SK-N-SH treated with all-trans-retinoic acid at 6 μM for 48 hours (cell line): ENCODE measurements at regions not wholly inside any gene's neighbourhood (a gene's known extent, or its start where the extent isn't known, plus 50 kb on each side); places are given as distances from the start of the nearest gene placed in this dataset.

ENCODE experiments used
- ATAC-seq: fragments of 200-7000 bp; cut with Tn5 transposase; 3 replicates; pipeline ENCODE4 v1.9.1; 2020; ENCODE audit warnings: mild to moderate bottlenecking, moderate library complexity
- ARNTL ChIP-seq: fragments of 450-650 bp; formaldehyde crosslinking; IDR thresholded peaks from 2 replicates; pipeline ENCODE4 v1.5.0; 2020; ENCODE audit warnings: low read depth, mild to moderate bottlenecking, moderate library complexity, borderline replicate concordance
- BACH2 ChIP-seq: fragments of 250-450 bp; sonication (Bioruptor Pico); IDR thresholded peaks from 2 replicates; pipeline ENCODE4 v1.9.0; 2021; ENCODE audit warnings: mild to moderate bottlenecking, borderline replicate concordance
- CREB5 ChIP-seq: fragments of 250-450 bp; sonication (Bioruptor Pico); IDR thresholded peaks from 2 replicates; pipeline ENCODE4 v1.5.1; 2020; ENCODE audit warnings: low read depth, mild to moderate bottlenecking, moderate library complexity
- CSDC2 ChIP-seq: fragments of 250-450 bp; sonication (Bioruptor Pico); IDR thresholded peaks from 2 replicates; pipeline ENCODE4 v1.5.0; 2020; ENCODE audit warnings: mild to moderate bottlenecking, moderate library complexity
- CSRNP3 ChIP-seq: fragments of 250-450 bp; sonication (Bioruptor Pico); IDR thresholded peaks from 2 replicates; pipeline ENCODE4 v1.5.1; 2021; ENCODE audit warnings: mild to moderate bottlenecking, moderate library complexity
- ESRRG ChIP-seq: fragments of 250-450 bp; sonication (Bioruptor Pico); IDR thresholded peaks from 2 replicates; pipeline ENCODE4 v1.6.1; 2021; ENCODE audit warnings: mild to moderate bottlenecking
- GLIS3 ChIP-seq: fragments of 250-450 bp; sonication (Bioruptor Pico); IDR thresholded peaks from 2 replicates; pipeline ENCODE4 v1.5.0; 2020; ENCODE audit warnings: mild to moderate bottlenecking, moderate library complexity
- OSR1 ChIP-seq: fragments of 250-450 bp; sonication (Bioruptor Pico); IDR thresholded peaks from 2 replicates; pipeline ENCODE4 v1.8.0; 2022; ENCODE audit warnings: moderate library complexity, mild to moderate bottlenecking, inconsistent platforms
- PPARA ChIP-seq: fragments of 250-450 bp; sonication (Bioruptor Pico); IDR thresholded peaks from 2 replicates; pipeline ENCODE4 v1.5.0; 2020; ENCODE audit warnings: mild to moderate bottlenecking, borderline replicate concordance
- RARB ChIP-seq: fragments of 250-450 bp; sonication (Bioruptor Pico); IDR thresholded peaks from 2 replicates; pipeline ENCODE4 v1.8.0; 2021; ENCODE audit warnings: mild to moderate bottlenecking, moderate library complexity
- SNAI2 ChIP-seq: fragments of 250-450 bp; sonication (Bioruptor Pico); IDR thresholded peaks from 2 replicates; pipeline ENCODE4 v1.5.0; 2020; ENCODE audit warnings: mild to moderate bottlenecking, moderate library complexity
- TCF4 ChIP-seq: fragments of 250-450 bp; sonication (Bioruptor Pico); IDR thresholded peaks from 2 replicates; pipeline ENCODE4 v1.8.0; 2021; ENCODE audit warnings: mild to moderate bottlenecking, moderate library complexity, borderline replicate concordance
- TOX ChIP-seq: fragments of 250-450 bp; sonication (Bioruptor Pico); IDR thresholded peaks from 2 replicates; pipeline ENCODE4 v1.8.0; 2021; ENCODE audit warnings: mild to moderate bottlenecking, moderate library complexity, borderline replicate concordance
- ZC3H10 ChIP-seq: fragments of 250-450 bp; sonication (Bioruptor Pico); IDR thresholded peaks from 2 replicates; pipeline ENCODE4 v1.5.1; 2021; ENCODE audit warnings: mild to moderate bottlenecking, moderate library complexity
- ZFP3 ChIP-seq: fragments of 250-450 bp; sonication (Bioruptor Pico); IDR thresholded peaks from 2 replicates; pipeline ENCODE4 v1.5.0; 2020; ENCODE audit warnings: mild to moderate bottlenecking, moderate library complexity
- ZFP30 ChIP-seq: fragments of 450-650 bp; formaldehyde crosslinking; IDR thresholded peaks from 2 replicates; pipeline ENCODE4 v1.5.0; 2022; ENCODE audit warnings: mild to moderate bottlenecking, moderate library complexity
- ZNF70 ChIP-seq: fragments of 450-650 bp; formaldehyde crosslinking; IDR thresholded peaks from 2 replicates; pipeline ENCODE4 v1.5.0; 2020; ENCODE audit warnings: mild to moderate bottlenecking, moderate library complexity
- TF ChIP-seq, protein P1 (sequence below): fragments of 250-450 bp; sonication (Bioruptor Pico); IDR thresholded peaks from 2 replicates; pipeline ENCODE4 v1.5.0; 2020; ENCODE audit warnings: mild to moderate bottlenecking, moderate library complexity
- TF ChIP-seq, protein P2 (sequence below): fragments of 250-450 bp; sonication (Bioruptor Pico); IDR thresholded peaks from 2 replicates; pipeline ENCODE4 v1.8.0; 2021; ENCODE audit warnings: low read depth, mild to moderate bottlenecking, moderate library complexity, borderline replicate concordance

DNA sequence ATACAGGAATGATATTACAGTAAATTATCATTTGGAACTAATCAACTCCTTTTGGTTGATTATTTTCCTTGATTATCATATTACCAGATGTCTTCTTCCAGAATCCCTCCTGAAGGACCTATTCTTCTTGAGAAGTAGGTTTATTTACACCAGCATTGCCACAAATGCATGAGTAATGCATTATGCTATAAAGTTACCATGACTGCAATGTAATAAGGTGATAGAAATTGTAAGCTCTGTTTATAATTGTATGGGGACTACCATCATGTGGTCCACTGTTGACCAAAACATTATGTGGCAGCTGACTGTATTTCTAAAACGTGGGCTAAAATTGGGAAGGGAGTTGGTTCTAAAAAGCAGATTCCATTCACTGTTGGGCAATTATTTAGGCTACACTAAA lies 602.2 kb downstream of the NYAP2 start:
- no peak for ATAC-seq
- TF ChIP-seq, protein P1, sequence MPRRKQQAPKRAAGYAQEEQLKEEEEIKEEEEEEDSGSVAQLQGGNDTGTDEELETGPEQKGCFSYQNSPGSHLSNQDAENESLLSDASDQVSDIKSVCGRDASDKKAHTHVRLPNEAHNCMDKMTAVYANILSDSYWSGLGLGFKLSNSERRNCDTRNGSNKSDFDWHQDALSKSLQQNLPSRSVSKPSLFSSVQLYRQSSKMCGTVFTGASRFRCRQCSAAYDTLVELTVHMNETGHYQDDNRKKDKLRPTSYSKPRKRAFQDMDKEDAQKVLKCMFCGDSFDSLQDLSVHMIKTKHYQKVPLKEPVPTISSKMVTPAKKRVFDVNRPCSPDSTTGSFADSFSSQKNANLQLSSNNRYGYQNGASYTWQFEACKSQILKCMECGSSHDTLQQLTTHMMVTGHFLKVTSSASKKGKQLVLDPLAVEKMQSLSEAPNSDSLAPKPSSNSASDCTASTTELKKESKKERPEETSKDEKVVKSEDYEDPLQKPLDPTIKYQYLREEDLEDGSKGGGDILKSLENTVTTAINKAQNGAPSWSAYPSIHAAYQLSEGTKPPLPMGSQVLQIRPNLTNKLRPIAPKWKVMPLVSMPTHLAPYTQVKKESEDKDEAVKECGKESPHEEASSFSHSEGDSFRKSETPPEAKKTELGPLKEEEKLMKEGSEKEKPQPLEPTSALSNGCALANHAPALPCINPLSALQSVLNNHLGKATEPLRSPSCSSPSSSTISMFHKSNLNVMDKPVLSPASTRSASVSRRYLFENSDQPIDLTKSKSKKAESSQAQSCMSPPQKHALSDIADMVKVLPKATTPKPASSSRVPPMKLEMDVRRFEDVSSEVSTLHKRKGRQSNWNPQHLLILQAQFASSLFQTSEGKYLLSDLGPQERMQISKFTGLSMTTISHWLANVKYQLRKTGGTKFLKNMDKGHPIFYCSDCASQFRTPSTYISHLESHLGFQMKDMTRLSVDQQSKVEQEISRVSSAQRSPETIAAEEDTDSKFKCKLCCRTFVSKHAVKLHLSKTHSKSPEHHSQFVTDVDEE (CRISPR knock-in tag), result no peak
- TF ChIP-seq GLIS3 (CRISPR knock-in tag), result no peak
- no peak for TF ChIP-seq BACH2 (CRISPR knock-in tag)

DNA sequence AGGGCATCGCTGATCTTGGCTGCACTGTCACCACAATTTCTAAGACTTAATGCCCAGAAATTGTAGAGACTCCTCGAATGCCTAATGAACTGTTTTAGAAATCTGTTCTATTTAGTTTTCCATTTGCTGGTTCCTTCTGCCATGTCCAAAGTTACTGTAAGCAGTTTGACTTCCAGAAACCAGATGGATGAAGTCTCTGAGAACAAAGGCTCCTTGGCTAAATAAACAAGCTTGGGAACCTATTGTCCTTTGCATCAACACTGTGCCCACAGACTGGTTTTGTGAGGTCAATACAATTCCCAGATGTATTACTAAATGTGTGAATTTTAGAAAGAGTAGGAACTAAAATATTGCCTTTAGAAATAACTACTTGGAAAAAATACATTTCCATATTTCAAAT lies 600.2 kb downstream of the NYAP2 start:
- no peak for TF ChIP-seq SNAI2
- no peak for TF ChIP-seq ARNTL (CRISPR knock-in tag)
- TF ChIP-seq CSDC2 (CRISPR knock-in tag), result no peak
- TF ChIP-seq ZC3H10, result no peak
- TF ChIP-seq ESRRG, result no peak
- TF ChIP-seq RARB (CRISPR knock-in tag), result no peak
- TF ChIP-seq ZFP3 (CRISPR knock-in tag), result no peak
- TF ChIP-seq CSRNP3 (CRISPR knock-in tag), result no peak
- no peak for TF ChIP-seq GLIS3 (CRISPR knock-in tag)
- no peak for TF ChIP-seq OSR1 (CRISPR knock-in tag)
- no peak for TF ChIP-seq PPARA
- TF ChIP-seq TOX (CRISPR knock-in tag), result no peak
- ATAC-seq, result no peak

- no peak for TF ChIP-seq ZC3H10
- TF ChIP-seq, protein P2, sequence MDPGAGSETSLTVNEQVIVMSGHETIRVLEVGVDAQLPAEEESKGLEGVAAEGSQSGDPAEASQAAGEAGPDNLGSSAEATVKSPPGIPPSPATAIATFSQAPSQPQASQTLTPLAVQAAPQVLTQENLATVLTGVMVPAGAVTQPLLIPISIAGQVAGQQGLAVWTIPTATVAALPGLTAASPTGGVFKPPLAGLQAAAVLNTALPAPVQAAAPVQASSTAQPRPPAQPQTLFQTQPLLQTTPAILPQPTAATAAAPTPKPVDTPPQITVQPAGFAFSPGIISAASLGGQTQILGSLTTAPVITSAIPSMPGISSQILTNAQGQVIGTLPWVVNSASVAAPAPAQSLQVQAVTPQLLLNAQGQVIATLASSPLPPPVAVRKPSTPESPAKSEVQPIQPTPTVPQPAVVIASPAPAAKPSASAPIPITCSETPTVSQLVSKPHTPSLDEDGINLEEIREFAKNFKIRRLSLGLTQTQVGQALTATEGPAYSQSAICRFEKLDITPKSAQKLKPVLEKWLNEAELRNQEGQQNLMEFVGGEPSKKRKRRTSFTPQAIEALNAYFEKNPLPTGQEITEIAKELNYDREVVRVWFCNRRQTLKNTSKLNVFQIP, result no peak
- TF ChIP-seq CSRNP3 (CRISPR knock-in tag), result no peak
- TF ChIP-seq ARNTL (CRISPR knock-in tag), result no peak
- no peak; the same call in 2 of the 3 replicates for ATAC-seq
Measured at GRCh38 chr2:225998653-225999052, 599.1 kb downstream of the NYAP2 start.

GRCh38 chr2:225998116-225998515 lies 598.6 kb downstream of the NYAP2 start:
- TF ChIP-seq RARB (CRISPR knock-in tag), result no peak
- TF ChIP-seq, protein P2, result no peak
- TF ChIP-seq CSRNP3 (CRISPR knock-in tag), result no peak
- no peak for TF ChIP-seq OSR1 (CRISPR knock-in tag)
- no peak for TF ChIP-seq ZNF70
- no peak for TF ChIP-seq SNAI2
- no peak for TF ChIP-seq ZFP30 (CRISPR knock-in tag)
- no peak for TF ChIP-seq CREB5 (CRISPR knock-in tag)
- TF ChIP-seq TCF4 (CRISPR knock-in tag), result no peak
- TF ChIP-seq CSDC2 (CRISPR knock-in tag), result no peak
- TF ChIP-seq PPARA, result no peak
- no peak for TF ChIP-seq TOX (CRISPR knock-in tag)
- no peak for TF ChIP-seq ZC3H10
- no peak for ATAC-seq
